Neuron (in vitro differentiated cells): ENCODE measurements at regions not wholly inside any gene's neighbourhood (a gene's known extent, or its start where the extent isn't known, plus 50 kb on each side); places are given as distances from the start of the nearest gene placed in this dataset.
"Not testable (repeated sequence)": the region's sequence is repeated elsewhere in the genome, so short reads cannot be mapped to it uniquely, and the experiment has no call there.

ENCODE experiments used
- H2AFZ ChIP-seq: one replicate; pipeline ENCODE4 v1.6.1; 2013; ENCODE audit warnings: low read depth, mild to moderate bottlenecking, inconsistent platforms, low read length, moderate library complexity
- H3K27me3 ChIP-seq: one replicate; pipeline ENCODE4 v1.6.1; 2013; ENCODE audit warnings: low read length; ENCODE audit not compliant: insufficient read depth
- H3K36me3 ChIP-seq: one replicate; pipeline ENCODE4 v1.6.1; 2013; ENCODE audit warnings: low read length; ENCODE audit not compliant: insufficient read depth
- H3K4me1 ChIP-seq: one replicate; pipeline ENCODE4 v1.6.1; 2013; ENCODE audit warnings: low read length; ENCODE audit not compliant: insufficient read depth
- H3K4me3 ChIP-seq: 2 replicates; pipeline ENCODE4 v1.5.1; 2013; ENCODE audit warnings: mild to moderate bottlenecking, low read length, moderate library complexity
- H3K9me3 ChIP-seq: one replicate; pipeline ENCODE4 v1.6.1; 2013; ENCODE audit warnings: low read length

DNA sequence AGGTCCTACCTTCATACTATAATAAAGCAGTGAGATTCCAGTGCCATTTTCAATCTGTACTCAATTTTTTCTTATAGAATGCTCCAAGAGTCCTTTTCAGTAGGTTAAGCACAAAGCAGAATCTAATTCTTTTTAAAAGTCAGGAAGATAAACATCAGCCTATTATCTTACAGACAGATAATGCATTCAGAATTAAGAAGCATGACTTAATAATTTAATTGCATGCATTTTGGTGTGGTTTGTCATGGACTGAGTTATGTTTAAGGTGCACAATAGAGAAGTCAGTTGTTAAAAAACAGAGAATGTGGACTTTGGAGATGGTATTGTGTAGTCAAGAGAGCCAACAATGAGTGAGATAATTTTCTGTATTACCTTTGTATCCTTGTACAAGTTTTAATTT is 1656.3 kb upstream of the LRRTM3 start:
- not testable (repeated sequence) for H3K27me3 ChIP-seq, H3K9me3 ChIP-seq, H3K4me1 ChIP-seq, H3K4me3 ChIP-seq, H3K36me3 ChIP-seq, H2AFZ ChIP-seq

GRCh38 chr10:65270969-65271368 is 1654.9 kb upstream of the LRRTM3 start:
- Histone ChIP-seq H2AFZ (no peak overlapping the region), H3K4me3 (no peak overlapping the region), H3K27me3 (no peaks in the 10 kb centered on the region), H3K36me3 (no peaks in the 10 kb centered on the region), H3K4me1 (no peaks in the 10 kb centered on the region), H3K9me3 (no peaks in the 10 kb centered on the region)

- Histone ChIP-seq H3K36me3 (no peaks in the 10 kb centered on the region), H3K27me3 (no peaks in the 10 kb centered on the region), H3K4me3 (no peak overlapping the region), H3K9me3 (no peaks in the 10 kb centered on the region), H3K4me1 (no peaks in the 10 kb centered on the region), H2AFZ (no peak overlapping the region)
Measured at GRCh38 chr10:65273115-65273514, 1652.7 kb upstream of the LRRTM3 start.

GRCh38 chr10:65275296-65275695 is 1650.5 kb upstream of the LRRTM3 start:
- H3K27me3 ChIP-seq: no peaks in the 10 kb centered on the region

GRCh38 chr10:65284495-65285041 is 1641.3 kb upstream of the LRRTM3 start:
- Histone ChIP-seq H3K4me1 (no peaks in the 10 kb centered on the region), H3K27me3 (no peaks in the 10 kb centered on the region), H3K36me3 (no peaks in the 10 kb centered on the region), H2AFZ (no peak overlapping the region), H3K4me3 (no peak overlapping the region), H3K9me3 (no peaks in the 10 kb centered on the region)

More at GRCh38 chr10:65275296-65275695, 1650.5 kb upstream of the LRRTM3 start:
- Histone ChIP-seq H3K4me3 (no peak overlapping the region), H3K36me3 (no peaks in the 10 kb centered on the region), H3K9me3 (no peaks in the 10 kb centered on the region), H3K4me1 (no peaks in the 10 kb centered on the region), H2AFZ (no peak overlapping the region)

GRCh38 chr10:65285726-65286125 is 1640.1 kb upstream of the LRRTM3 start:
- H3K27me3 ChIP-seq, H3K4me3 ChIP-seq, H3K4me1 ChIP-seq, H3K9me3 ChIP-seq, H2AFZ ChIP-seq, H3K36me3 ChIP-seq: not testable (repeated sequence)

DNA sequence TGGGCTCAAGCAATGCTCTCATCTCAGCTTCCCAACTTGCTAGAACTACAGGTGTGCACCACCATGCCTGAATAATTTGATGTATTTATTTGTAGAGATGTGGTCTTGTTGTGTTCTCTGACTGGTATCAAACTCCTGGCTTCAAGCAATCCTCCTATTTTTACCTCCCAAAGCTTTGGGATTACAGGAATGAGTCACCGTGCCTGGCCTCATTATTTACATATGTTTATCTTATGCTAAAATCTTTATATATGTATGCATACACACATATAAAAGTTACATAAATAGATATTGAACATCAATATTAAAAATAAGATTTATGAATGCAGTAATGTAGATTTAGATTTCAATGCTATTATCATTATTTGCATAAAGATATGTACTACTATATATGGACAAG is 1634.5 kb upstream of the LRRTM3 start:
- Histone ChIP-seq H3K9me3 (no peaks in the 10 kb centered on the region), H2AFZ (no peak overlapping the region), H3K27me3 (no peaks in the 10 kb centered on the region), H3K36me3 (no peaks in the 10 kb centered on the region), H3K4me1 (no peaks in the 10 kb centered on the region), H3K4me3 (no peak overlapping the region)

GRCh38 chr10:65292551-65292950 is 1633.3 kb upstream of the LRRTM3 start:
- H3K27me3 ChIP-seq: no peaks in the 10 kb centered on the region
- H3K36me3 ChIP-seq: no peaks in the 10 kb centered on the region
- no peaks in the 10 kb centered on the region for H3K4me1 ChIP-seq
- H3K9me3 ChIP-seq: no peaks in the 10 kb centered on the region
- no peak overlapping the region for H2AFZ ChIP-seq
- no peak overlapping the region for H3K4me3 ChIP-seq

DNA sequence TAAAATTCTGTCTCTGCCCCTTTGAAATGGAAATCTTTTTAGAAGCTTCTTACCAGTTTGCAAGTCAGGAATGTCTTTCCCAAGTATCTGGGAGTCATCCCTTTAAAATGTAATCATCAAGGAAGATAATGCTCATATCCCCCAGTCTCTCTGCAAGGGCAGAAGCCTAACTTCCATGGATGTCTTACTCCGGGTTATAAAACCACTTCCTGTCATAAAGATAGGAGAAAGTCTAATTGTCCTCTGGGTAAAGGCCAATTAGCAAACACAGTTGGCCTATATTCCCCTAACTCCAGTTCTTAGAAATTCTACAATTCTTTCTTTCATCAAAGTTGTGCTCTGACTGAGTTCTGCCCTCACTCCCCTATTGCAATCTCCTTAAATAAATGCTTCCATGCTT is 1631.5 kb upstream of the LRRTM3 start:
- Histone ChIP-seq H3K36me3 (no peaks in the 10 kb centered on the region), H3K27me3 (no peaks in the 10 kb centered on the region)

DNA sequence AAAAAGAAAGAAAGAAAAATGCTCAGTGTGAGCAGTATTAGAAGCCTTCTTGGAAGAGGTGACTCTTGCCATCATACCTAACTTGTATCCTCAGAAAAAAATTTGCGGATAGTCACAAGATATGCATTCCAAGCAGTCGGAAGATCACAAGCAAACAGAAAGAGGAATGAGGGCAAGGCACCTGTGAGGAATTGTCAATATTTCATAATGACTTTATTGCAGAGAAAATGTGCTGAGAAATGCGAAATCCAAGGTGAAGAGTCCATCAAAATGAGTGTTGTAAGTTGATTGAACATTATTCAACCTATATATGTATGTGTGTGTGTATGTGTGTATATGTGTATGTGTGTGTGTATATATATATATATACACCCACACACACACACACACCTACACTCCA is 1624.7 kb upstream of the LRRTM3 start:
- H3K4me1 ChIP-seq: no peaks in the 10 kb centered on the region
- H2AFZ ChIP-seq: no peak overlapping the region
- H3K9me3 ChIP-seq: no peaks in the 10 kb centered on the region
- no peaks in the 10 kb centered on the region for H3K27me3 ChIP-seq
- no peaks in the 10 kb centered on the region for H3K36me3 ChIP-seq
- H3K4me3 ChIP-seq: no peak overlapping the region

More for the DNA sequence above, 1631.5 kb upstream of the LRRTM3 start:
- no peaks in the 10 kb centered on the region for H3K9me3 ChIP-seq
- no peak overlapping the region for H2AFZ ChIP-seq
- no peaks in the 10 kb centered on the region for H3K4me1 ChIP-seq
- no peak overlapping the region for H3K4me3 ChIP-seq

DNA sequence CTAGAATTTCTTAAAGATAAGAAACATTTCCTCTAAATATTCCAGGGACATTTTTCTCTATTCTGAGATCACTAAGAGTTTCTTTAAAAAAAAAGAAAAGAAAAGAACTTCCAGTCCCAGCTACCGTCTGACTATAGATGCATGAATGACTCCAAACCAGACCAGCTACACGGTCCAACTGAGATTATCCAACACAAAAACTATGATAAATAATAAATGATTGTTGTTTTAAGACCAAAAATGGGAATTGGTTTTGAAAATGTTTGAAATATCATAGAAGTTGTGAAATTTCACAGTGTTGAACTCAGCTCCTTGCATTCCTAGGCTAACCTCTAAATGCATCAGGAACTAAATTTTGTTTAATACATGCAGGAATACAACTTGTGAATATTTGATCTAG is 1619.6 kb upstream of the LRRTM3 start:
- H3K9me3 ChIP-seq: no peaks in the 10 kb centered on the region
- no peaks in the 10 kb centered on the region for H3K4me1 ChIP-seq
- H3K4me3 ChIP-seq: no peak overlapping the region
- no peak overlapping the region for H2AFZ ChIP-seq
- H3K27me3 ChIP-seq: no peaks in the 10 kb centered on the region
- no peaks in the 10 kb centered on the region for H3K36me3 ChIP-seq

GRCh38 chr10:65312876-65313275 is 1613.0 kb upstream of the LRRTM3 start:
- Histone ChIP-seq H3K9me3 (no peaks in the 10 kb centered on the region), H2AFZ (no peak overlapping the region), H3K4me1 (no peaks in the 10 kb centered on the region), H3K36me3 (no peaks in the 10 kb centered on the region), H3K4me3 (no peak overlapping the region), H3K27me3 (no peaks in the 10 kb centered on the region)

DNA sequence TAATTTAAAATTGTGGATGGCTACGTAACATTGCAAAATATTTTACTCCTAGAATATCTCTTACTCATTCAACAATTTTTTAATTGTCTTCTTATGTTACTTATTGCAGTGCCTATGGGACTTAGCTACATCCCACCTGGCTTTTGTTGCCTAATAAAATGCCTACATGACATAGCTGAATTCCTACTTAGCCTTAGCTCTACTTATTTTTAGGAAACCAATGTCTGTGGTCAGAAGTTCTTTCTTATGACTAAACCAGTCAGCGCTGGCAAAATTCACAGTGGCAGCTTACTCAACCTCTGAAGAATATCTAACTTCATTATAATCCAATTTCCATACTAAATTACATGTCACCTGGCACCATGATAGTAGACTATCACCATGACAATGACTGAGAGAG is 1612.4 kb upstream of the LRRTM3 start:
- no peaks in the 10 kb centered on the region for H3K4me1 ChIP-seq
- no peaks in the 10 kb centered on the region for H3K9me3 ChIP-seq
- H3K4me3 ChIP-seq: no peak overlapping the region
- H2AFZ ChIP-seq: no peak overlapping the region
- no peaks in the 10 kb centered on the region for H3K27me3 ChIP-seq
- H3K36me3 ChIP-seq: no peaks in the 10 kb centered on the region

DNA sequence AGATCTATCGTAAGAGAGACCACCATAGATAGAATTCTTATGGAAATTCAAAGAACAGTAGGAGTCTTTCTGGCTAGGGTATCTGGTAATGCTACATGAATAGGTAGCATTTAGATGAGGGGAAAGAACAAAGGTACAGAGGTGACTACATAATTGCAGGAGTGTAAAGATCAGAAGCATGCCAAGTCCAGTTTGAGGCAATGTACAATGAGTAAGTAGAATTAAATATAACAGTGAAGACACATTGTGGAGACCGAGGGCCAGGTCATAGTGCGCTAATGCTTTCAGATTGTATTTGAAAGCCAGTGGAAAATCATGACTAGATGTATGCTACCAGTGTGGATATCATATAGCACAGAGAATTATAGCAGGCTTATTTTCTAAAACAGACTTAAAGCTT is 1611.6 kb upstream of the LRRTM3 start:
- no peak overlapping the region for H2AFZ ChIP-seq
- H3K36me3 ChIP-seq: no peaks in the 10 kb centered on the region
- H3K27me3 ChIP-seq: no peaks in the 10 kb centered on the region
- H3K4me3 ChIP-seq: no peak overlapping the region
- H3K9me3 ChIP-seq: no peaks in the 10 kb centered on the region
- H3K4me1 ChIP-seq: no peaks in the 10 kb centered on the region
